ENCODE measurements at regions not wholly inside any gene's neighbourhood (a gene's known extent, or its start where the extent isn't known, plus 50 kb on each side); places are given as distances from the start of the nearest gene placed in this dataset.

DNA sequence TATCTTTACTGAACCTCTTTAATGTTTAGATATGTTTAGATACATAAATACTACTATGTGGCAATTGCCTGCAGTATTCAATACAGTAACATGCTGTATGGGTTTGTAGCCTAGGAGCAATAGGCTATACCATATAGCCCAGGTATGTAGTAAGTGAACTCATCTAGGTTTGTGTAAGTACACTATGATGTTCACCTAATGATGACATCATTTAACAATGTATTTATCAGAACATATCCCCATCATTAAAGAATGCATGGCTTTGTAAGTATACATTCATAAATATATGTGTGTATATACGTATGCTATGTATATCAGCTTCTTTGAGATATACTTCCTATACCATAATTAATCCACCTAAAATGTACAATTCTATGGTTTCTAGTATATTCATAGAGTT is 631.2 kb upstream of the MAN1A1 start:
- H3K4me3 ChIP-seq, result no peak overlapping the region
- H3K27ac ChIP-seq, result no peak overlapping the region
- no peak for DNase-seq (ENCODE audit: low spot score)
- TF ChIP-seq, protein P1, sequence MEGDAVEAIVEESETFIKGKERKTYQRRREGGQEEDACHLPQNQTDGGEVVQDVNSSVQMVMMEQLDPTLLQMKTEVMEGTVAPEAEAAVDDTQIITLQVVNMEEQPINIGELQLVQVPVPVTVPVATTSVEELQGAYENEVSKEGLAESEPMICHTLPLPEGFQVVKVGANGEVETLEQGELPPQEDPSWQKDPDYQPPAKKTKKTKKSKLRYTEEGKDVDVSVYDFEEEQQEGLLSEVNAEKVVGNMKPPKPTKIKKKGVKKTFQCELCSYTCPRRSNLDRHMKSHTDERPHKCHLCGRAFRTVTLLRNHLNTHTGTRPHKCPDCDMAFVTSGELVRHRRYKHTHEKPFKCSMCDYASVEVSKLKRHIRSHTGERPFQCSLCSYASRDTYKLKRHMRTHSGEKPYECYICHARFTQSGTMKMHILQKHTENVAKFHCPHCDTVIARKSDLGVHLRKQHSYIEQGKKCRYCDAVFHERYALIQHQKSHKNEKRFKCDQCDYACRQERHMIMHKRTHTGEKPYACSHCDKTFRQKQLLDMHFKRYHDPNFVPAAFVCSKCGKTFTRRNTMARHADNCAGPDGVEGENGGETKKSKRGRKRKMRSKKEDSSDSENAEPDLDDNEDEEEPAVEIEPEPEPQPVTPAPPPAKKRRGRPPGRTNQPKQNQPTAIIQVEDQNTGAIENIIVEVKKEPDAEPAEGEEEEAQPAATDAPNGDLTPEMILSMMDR (IDR thresholded peaks at IDR 0.05), result no peak

DNA sequence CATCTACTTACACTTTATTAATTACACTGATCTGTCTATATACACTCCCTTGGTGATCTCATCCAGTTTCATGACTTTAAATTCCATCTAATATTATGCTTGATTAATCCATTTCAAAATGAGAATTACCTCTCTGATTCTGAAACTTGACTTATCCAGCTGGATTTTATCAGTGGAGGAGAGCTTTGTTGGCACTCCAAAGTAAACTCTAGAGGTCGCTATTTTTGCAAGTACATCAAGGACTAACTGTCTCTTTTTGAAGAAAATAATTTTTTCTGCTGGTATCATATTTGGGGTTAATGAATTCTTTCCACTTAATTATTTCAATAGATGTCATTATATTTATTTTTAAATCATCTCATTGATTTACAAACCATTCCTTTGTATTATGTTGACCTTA is 630.3 kb upstream of the MAN1A1 start:
- TF ChIP-seq, protein P1 (IDR thresholded peaks at IDR 0.05), result no peak
- Histone ChIP-seq H3K4me3 (no peak overlapping the region), H3K27ac (no peak overlapping the region)
- no peak for DNase-seq (ENCODE audit: low spot score)

DNA sequence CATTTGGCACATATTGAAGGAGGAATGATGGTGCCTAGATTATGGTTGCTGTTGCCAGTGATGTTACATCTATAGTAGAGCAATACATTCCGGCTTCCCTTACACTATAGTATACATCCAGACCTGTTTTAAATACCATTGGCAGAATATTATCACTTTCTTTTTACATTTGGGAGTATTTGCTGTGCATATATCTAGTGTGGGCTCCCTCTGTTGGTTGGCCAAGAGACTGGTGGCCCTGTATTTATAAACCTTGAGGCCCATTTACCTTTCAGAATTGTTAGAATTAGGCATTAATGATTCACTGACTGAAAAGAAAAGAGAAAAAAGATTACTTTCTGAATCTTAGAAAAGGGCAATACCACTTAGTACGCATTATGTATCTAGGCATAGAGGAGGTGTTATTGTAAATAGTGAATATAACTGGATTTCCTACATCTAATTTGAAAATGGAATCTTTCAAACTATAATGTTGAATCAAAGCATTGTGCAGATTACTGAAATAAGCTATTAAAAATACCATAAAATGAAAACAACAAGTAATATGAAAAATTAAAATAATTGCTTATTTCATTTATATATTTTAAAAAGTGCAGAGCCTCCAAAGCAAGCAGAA is 628.8 kb upstream of the MAN1A1 start:
- no peak overlapping the region for H3K27ac ChIP-seq
- no peak for DNase-seq (ENCODE audit: low spot score)
- TF ChIP-seq, protein P1 (IDR thresholded peaks at IDR 0.05), result no peak
- no peak overlapping the region for H3K4me3 ChIP-seq

DNA sequence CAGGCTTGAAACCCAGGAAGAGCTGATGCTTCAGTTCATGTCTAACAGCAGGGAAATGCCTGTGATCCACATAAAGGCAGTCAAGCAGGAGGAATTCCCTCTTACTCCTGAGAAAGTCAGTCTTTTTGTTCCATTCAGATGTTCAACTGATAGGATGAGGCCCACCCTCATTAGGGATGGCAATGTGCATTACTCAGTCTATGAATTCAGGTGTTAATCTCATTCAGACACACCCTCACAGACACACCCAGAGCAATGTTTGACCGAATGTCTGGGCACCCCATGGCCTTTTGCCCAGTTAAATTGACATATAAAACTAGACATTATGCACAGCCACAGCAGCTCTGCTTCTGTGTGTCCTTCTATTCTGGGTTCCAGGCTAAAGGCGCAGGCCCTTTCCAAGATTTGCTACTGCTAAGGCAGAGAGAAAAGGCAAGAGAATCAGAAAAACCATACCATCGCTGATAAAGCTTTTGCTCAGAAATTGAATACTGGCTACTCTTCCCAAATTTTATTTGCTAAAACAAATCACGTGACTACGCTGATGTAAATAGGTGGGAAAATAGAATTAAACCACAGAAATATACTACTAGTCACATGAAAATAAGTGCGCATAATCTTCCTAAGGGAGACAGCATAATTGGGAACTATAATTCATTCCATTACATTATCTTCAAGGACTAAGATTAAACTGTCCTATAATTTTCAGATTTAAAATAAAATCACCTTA is 625.0 kb upstream of the MAN1A1 start:
- no peak overlapping the region for H3K4me3 ChIP-seq
- no peak for DNase-seq (ENCODE audit: low spot score)
- TF ChIP-seq, protein P1 (IDR thresholded peaks at IDR 0.05), result no peak
- H3K27ac ChIP-seq, result no peak overlapping the region

DNA sequence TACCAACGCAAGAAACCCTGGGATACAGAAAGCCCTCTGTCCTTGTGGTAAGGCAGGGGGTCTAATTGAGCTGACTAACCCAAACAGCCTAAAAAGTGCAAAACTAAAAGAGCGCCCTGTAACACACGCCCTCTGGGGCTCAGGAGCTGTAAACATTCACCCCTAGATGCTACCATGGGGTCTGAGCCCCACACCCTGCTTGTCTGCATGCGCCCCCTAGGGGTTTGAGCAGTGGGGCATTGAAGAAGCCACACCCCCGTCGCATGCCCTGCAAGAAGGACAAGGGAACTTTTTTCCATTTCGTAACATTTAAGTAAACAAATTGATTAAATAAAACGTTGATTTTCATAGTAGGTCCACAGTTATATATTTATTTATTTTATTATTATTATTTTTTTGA is 616.9 kb upstream of the MAN1A1 start:
- TF ChIP-seq, protein P1 (IDR thresholded peaks at IDR 0.05), result no peak
- H3K4me3 ChIP-seq, result no peak overlapping the region
- DNase-seq (ENCODE audit: low spot score), result no peak

DNA sequence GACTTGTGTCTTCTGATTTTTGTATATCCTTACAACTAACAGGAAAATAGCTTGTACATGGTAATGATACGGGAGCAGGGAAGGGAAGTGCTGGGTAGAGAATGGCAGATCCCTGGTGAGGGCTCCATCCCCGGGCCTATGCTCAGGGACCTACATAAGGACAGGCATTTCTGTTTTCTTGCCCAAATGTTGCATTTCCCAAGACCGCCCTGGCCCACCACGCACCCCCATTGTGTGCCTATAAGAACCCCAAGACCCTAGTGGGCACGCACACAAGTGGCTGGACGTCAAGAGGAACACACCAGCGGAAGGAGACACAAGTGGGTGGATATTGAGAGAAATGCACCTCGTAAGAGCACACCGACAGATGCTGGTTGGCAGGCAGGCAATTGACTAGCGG is 616.3 kb upstream of the MAN1A1 start:
- TF ChIP-seq, protein P1 (IDR thresholded peaks at IDR 0.05), result no peak
- no peak overlapping the region for H3K27ac ChIP-seq
- no peak for DNase-seq (ENCODE audit: low spot score)
- no peak overlapping the region for H3K4me3 ChIP-seq

More for the DNA sequence above, 616.9 kb upstream of the MAN1A1 start:
- H3K27ac ChIP-seq, result no peak overlapping the region

DNA sequence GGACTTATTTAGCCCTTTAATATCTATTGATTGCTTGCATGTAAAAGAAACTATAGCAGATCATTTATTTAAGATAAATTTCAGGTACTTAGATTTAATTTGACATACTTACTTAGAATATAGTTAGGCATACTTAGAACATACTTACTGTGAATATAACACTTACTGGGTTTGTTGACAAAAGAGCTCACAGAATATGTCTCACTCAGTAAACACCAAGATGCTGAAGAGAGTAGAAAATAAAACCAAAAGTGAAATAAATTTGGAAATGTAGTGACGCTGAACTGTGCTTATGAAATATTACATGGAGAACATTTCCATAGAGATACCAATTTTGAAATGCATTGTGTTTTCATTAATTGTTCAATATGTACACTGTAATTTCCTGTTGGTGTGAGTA is 615.4 kb upstream of the MAN1A1 start:
- TF ChIP-seq, protein P1 (IDR thresholded peaks at IDR 0.05), result no peak
- no peak overlapping the region for H3K4me3 ChIP-seq
- no peak for DNase-seq (ENCODE audit: low spot score)
- H3K27ac ChIP-seq, result no peak overlapping the region
